Smooth muscle cell (in vitro differentiated cells): ENCODE measurements at regions not wholly inside any gene's neighbourhood (a gene's known extent, or its start where the extent isn't known, plus 50 kb on each side); places are given as distances from the start of the nearest gene placed in this dataset.

Experiments used
- DNase-seq: peaks from one replicate; lab custom pipeline; 2025; ENCODE audit not compliant: unreplicated experiment; lab: John Stamatoyannopoulos, UW
- H2AFZ ChIP-seq: fragments of 200-600 bp; sonication (generic); 2 replicates; pipeline ENCODE4 v1.6.0; 2016; ENCODE audit warnings: antibody characterized with exemption, low read depth, mild to moderate bottlenecking
- H3F3A ChIP-seq: fragments of 200-600 bp; sonication (generic); 2 replicates; pipeline ENCODE4 v1.6.0; 2017; ENCODE audit warnings: antibody characterized with exemption, low read depth
- H3K27ac ChIP-seq: fragments of 200-600 bp; sonication (generic); 2 replicates; pipeline ENCODE4 v1.5.1; 2016; ENCODE audit warnings: low read depth, mild to moderate bottlenecking
- H3K27me3 ChIP-seq: fragments of 200-600 bp; sonication (generic); 2 replicates; pipeline ENCODE4 v1.6.1; 2016; ENCODE audit warnings: low read depth, mild to moderate bottlenecking
- H3K36me3 ChIP-seq: fragments of 200-600 bp; sonication (generic); 2 replicates; pipeline ENCODE4 v1.5.1; 2016; ENCODE audit warnings: low read depth
- H3K4me1 ChIP-seq: fragments of 200-600 bp; sonication (generic); 2 replicates; pipeline ENCODE4 v1.5.1; 2016; ENCODE audit warnings: low read depth
- H3K4me2 ChIP-seq: fragments of 200-600 bp; sonication (generic); 2 replicates; pipeline ENCODE4 v1.6.0; 2016; ENCODE audit warnings: mild to moderate bottlenecking
- H3K4me3 ChIP-seq: fragments of 200-600 bp; sonication (generic); 2 replicates; pipeline ENCODE4 v1.5.1; 2016; ENCODE audit warnings: mild to moderate bottlenecking
- H3K79me2 ChIP-seq: fragments of 200-600 bp; sonication (generic); 2 replicates; pipeline ENCODE4 v1.6.0; 2016; ENCODE audit warnings: low read depth, mild to moderate bottlenecking
- H3K9ac ChIP-seq: fragments of 200-600 bp; sonication (generic); 2 replicates; pipeline ENCODE4 v1.6.0; 2016; ENCODE audit warnings: low read depth
- H3K9me3 ChIP-seq: fragments of 200-600 bp; sonication (generic); replicated peaks from 2 replicates; pipeline ENCODE4 v1.5.1; 2016; ENCODE audit warnings: low read depth
- H4K20me1 ChIP-seq: fragments of 200-600 bp; sonication (generic); 2 replicates; pipeline ENCODE4 v1.6.0; 2016; ENCODE audit warnings: low read depth
- CTCF ChIP-seq: fragments of 200-600 bp; sonication (generic); IDR thresholded peaks from 2 replicates; pipeline ENCODE4 v1.5.1; 2017; ENCODE audit warnings: borderline replicate concordance, mild to moderate bottlenecking, antibody characterized with exemption; ENCODE audit not compliant: insufficient read depth, poor library complexity, severe bottlenecking
- WGBS: methylation state at CpG from one replicate; pipeline ENCODE4 v1.1.7; 2016; ENCODE audit warnings: low lambda C conversion rate; 5-methylcytosine and 5-hydroxymethylcytosine counted together

DNA sequence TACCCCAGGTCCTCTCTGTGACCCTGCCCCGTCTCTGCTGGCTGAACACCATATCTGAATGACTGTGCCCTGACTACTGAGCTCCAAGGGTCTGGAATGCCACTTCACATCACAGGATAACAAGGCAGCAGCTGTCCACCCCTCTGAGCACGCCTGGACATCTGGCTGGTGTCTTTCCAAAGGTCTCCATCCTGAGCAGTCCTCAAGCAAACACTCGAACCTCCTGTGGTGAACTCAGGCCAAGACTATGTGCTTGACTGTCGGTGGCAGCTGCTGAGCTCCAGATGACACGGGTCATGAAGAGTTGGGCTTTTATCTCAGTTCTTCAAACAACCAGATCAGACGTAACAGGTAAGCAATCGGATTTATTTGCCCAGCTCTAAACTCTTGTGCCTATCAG lies 117.2 kb upstream of the BCL2L14 start:
- no peak overlapping the region for H2AFZ ChIP-seq
- no peak overlapping the region for H3K9ac ChIP-seq
- H3F3A ChIP-seq: no peaks in the 10 kb centered on the region
- 77% methylated on average over 7 of the region's 7 CpGs for WGBS
- no peak overlapping the region for H3K4me2 ChIP-seq
- no peaks in the 10 kb centered on the region for H3K36me3 ChIP-seq
- peaks cover 4% of the 10 kb centered on the region for H3K27me3 ChIP-seq
- no peak overlapping the region for H3K4me3 ChIP-seq
- peaks cover 4% of the 10 kb centered on the region for H3K4me1 ChIP-seq
- TF ChIP-seq CTCF: no peak
- DNase-seq: no peak
- H3K27ac ChIP-seq: no peak overlapping the region
- H3K9me3 ChIP-seq: no peaks in the 10 kb centered on the region
- no peaks in the 10 kb centered on the region for H4K20me1 ChIP-seq
- no peaks in the 10 kb centered on the region for H3K79me2 ChIP-seq

DNA sequence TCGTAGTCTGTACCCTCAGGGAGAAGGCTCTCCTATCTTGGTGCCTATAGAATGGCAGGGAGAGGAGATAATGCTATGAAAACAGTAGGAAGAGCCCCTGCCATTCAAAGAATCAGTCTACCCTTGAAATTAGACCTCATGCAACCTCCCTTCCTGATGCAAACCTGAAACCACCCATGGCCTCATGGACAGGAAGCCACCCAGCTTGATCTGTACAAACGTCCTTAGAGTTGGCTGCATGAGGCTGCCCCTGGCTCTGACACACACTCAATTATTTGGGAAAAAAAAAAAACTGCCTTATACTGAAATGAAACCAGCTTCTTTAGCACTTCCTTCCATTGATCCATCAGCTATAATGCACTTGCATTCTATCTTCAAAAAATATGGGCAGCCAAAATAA lies 116.6 kb upstream of the BCL2L14 start:
- Histone ChIP-seq H3K79me2 (no peaks in the 10 kb centered on the region), H3F3A (no peaks in the 10 kb centered on the region), H2AFZ (no peak overlapping the region), H3K27me3 (peaks cover 4% of the 10 kb centered on the region), H3K4me2 (no peak overlapping the region), H4K20me1 (no peaks in the 10 kb centered on the region), H3K9ac (no peak overlapping the region), H3K36me3 (no peaks in the 10 kb centered on the region), H3K4me3 (no peak overlapping the region), H3K27ac (no peak overlapping the region), H3K9me3 (no peaks in the 10 kb centered on the region), H3K4me1 (peaks cover 10% of the 10 kb centered on the region)
- DNase-seq: no peak
- TF ChIP-seq CTCF: no peak
- 84% methylated on average over 2 of the region's 2 CpGs for WGBS

DNA sequence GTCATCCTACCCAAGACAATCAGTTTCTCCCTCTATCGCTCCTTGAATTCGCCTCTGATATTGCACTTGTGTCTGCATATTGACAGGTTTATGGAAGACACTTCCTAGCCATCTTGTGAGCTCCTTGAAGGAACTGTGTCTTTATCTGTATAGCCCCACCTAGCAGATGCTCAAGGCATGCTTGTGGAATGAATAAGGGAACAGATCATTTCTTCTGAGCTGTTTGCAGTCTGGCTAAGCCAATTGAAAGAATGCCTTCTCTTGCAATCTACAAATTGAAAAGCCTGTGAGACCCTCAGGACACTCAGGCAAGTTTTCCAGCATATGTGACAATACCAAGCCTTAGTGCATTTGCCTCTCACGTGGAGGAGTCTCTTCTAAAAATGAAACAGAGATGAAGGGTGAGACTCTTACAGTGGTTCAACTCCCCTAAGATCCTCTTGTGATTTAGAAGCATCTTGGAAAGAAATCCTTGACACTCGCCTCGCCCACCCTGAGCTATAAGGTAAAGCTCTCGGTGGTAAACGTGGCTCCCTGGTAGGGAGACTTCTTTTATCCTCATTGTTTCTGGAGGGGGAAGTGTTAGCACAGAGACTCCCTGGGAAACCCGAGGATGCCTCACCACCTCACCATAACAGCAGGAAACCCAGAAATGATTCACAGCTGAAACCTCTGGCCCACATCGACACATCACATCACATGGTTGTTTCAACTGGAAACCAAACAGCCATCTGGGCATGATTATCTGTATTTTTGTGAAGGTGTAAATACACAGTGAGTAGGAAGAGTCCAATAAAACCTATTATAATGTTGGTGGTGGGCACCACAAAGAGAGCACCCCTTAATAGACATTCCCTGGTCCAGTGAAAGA lies 112.3 kb upstream of the BCL2L14 start:
- H3K36me3 ChIP-seq: no peaks in the 10 kb centered on the region
- H3K27me3 ChIP-seq: peaks cover 4% of the 10 kb centered on the region
- peak overlapping the region; percentile 61 for H2AFZ ChIP-seq
- H4K20me1 ChIP-seq: no peaks in the 10 kb centered on the region
- H3K4me3 ChIP-seq: no peak overlapping the region
- TF ChIP-seq CTCF: no peak
- no peaks in the 10 kb centered on the region for H3K9me3 ChIP-seq
- H3K9ac ChIP-seq: peak overlapping the region; percentile 76
- WGBS: 61% methylated on average over 9 of the region's 9 CpGs
- no peaks in the 10 kb centered on the region for H3F3A ChIP-seq
- no peaks in the 10 kb centered on the region for H3K79me2 ChIP-seq
- H3K27ac ChIP-seq: peak overlapping the region; percentile 95
- no peak for DNase-seq
- peak overlapping the region; percentile 64 for H3K4me2 ChIP-seq
- peaks cover 10% of the 10 kb centered on the region for H3K4me1 ChIP-seq
